ENCODE measurements at regions not wholly inside any gene's neighbourhood (a gene's known extent, or its start where the extent isn't known, plus 50 kb on each side); places are given as distances from the start of the nearest gene placed in this dataset.

GRCh38 chr6:109257494-109257893, 124.8 kb downstream of the CD164 start:
- POLR2A ChIA-PET, result no interaction called here
- no peaks in the 10 kb centered on the region for H3K4me1 ChIP-seq (ENCODE audit: control insufficient read depth, extremely low read depth, insufficient read depth, low read length)
- H3K36me3 ChIP-seq (ENCODE audit: control insufficient read depth in 2 of 2, extremely low read depth in 1 of 2, insufficient read depth in 2 of 2, low read length in 2 of 2), result no peaks in the 10 kb centered on the region
- H3K27me3 ChIP-seq (ENCODE audit: control insufficient read depth in 2 of 2, insufficient read depth in 2 of 2, low read length in 2 of 2), result peaks cover 2% of the 10 kb centered on the region in 2 experiments
- no peak overlapping the region for H3K4me2 ChIP-seq (ENCODE audit: insufficient read depth, low read length)
- H3K79me2 ChIP-seq (ENCODE audit: control insufficient read depth, insufficient read depth, low read length), result no peaks in the 10 kb centered on the region
- no peak overlapping the region for H3K27ac ChIP-seq (ENCODE audit: insufficient read depth, low read depth, low read length)
- H4K20me1 ChIP-seq (replicated peaks; ENCODE audit: control insufficient read depth, extremely low read depth, insufficient read depth, low read length), result no peaks in the 10 kb centered on the region
- no peaks in the 10 kb centered on the region for H3K9me1 ChIP-seq (replicated peaks; ENCODE audit: control insufficient read depth, extremely low read depth, insufficient read depth, low read length)
- H3K4me3 ChIP-seq (replicated peaks in 1 of 3; ENCODE audit: insufficient read depth in 1 of 3, low read depth in 1 of 3, low read length in 3 of 3), result no peak overlapping the region
- CTCF ChIA-PET, result interaction anchor here (1.6 kb wide), 1 partner anchor 43 kb away, joined by 3 read pairs; no protein-coding TSS in a partner anchor
- no peak for TF ChIP-seq FOS (IDR thresholded peaks at IDR 0.05; ENCODE audit: borderline replicate concordance, insufficient read depth, low read length)
- TF ChIP-seq MYC (IDR thresholded peaks at IDR 0.05; ENCODE audit: low read depth, low read length), result no peak
- TF ChIP-seq MAX (IDR thresholded peaks at IDR 0.05; ENCODE audit: insufficient read depth, insufficient read length), result no peak
- no peak for TF ChIP-seq EZH2 (IDR thresholded peaks at IDR 0.05; ENCODE audit: borderline replicate concordance, low read depth, low read length, severe bottlenecking)
- TF ChIP-seq POLR2A (IDR thresholded peaks at IDR 0.05; ENCODE audit: low read depth, low read length), result no peak
- TF ChIP-seq JUN (IDR thresholded peaks at IDR 0.05; ENCODE audit: borderline replicate concordance, insufficient read depth, insufficient read length, low read depth), result no peak
- no peak for TF ChIP-seq CTCF (IDR thresholded peaks at IDR 0.05; ENCODE audit: extremely low read depth in 1 of 2, insufficient read depth in 1 of 2, low read depth in 1 of 2, low read length in 2 of 2)
- no peak for TF ChIP-seq GATA2 (IDR thresholded peaks at IDR 0.05; ENCODE audit: insufficient read depth, insufficient read length, low read depth, low read length)
- TF ChIP-seq POLR2AphosphoS5 (IDR thresholded peaks at IDR 0.05; ENCODE audit: insufficient read depth, low read depth, low read length), result no peak
- H2AFZ ChIP-seq (ENCODE audit: low read depth, low read length), result no peak overlapping the region
- FAIRE-seq (no peak), DNase-seq (ENCODE audit: low read depth, low spot score) (no peak)
- dilution Hi-C loops (cut with MboI; ENCODE audit: extremely low pct_ligation_motif_present, low sequenced_read_pairs) (no loop called here), intact Hi-C loops (cut with micrococcal nuclease) (no loop called here)
- no peak overlapping the region for H3K9ac ChIP-seq (replicated peaks; ENCODE audit: extremely low read depth, insufficient read depth, low read length)
- no peaks in the 10 kb centered on the region for H3K9me3 ChIP-seq (replicated peaks; ENCODE audit: control insufficient read depth, insufficient read depth, low read length)
- no TSS peak for BruUV-seq (replicated peaks)
